ENCODE measurements at regions not wholly inside any gene's neighbourhood (a gene's known extent, or its start where the extent isn't known, plus 50 kb on each side); places are given as distances from the start of the nearest gene placed in this dataset.

GRCh38 chr2:180759631-180760030 lies 220.8 kb upstream of the UBE2E3 start:
- TF ChIP-seq CTCF (IDR thresholded peaks at IDR 0.05): no peak
- TF ChIP-seq POLR2A (IDR thresholded peaks at IDR 0.05): no peak
- ATAC-seq (no peak), DNase-seq (no peak)
- Histone ChIP-seq H3K9me3 (no peaks in the 10 kb centered on the region), H3K4me3 (no peak overlapping the region), H3K27ac (no peak overlapping the region), H3K36me3 (replicated peaks in 1 of 2; ENCODE audit: insufficient read depth in 1 of 2, low read depth in 2 of 2) (no peaks in the 10 kb centered on the region), H3K27me3 (no peaks in the 10 kb centered on the region), H3K4me1 (no peaks in the 10 kb centered on the region)
- WGBS, 2 donors: 64 to 94% methylated on average over 1 of the region's 1 CpG
- intact Hi-C loops (cut with DNase I): no loop called here

- Histone ChIP-seq H3K4me1 (no peaks in the 10 kb centered on the region), H3K27ac (no peak overlapping the region), H3K36me3 (replicated peaks in 1 of 2; ENCODE audit: insufficient read depth in 1 of 2, low read depth in 2 of 2) (no peaks in the 10 kb centered on the region), H3K27me3 (no peaks in the 10 kb centered on the region), H3K4me3 (no peak overlapping the region), H3K9me3 (no peaks in the 10 kb centered on the region)
- no peak for ATAC-seq
- TF ChIP-seq POLR2A (IDR thresholded peaks at IDR 0.05) (no peak), CTCF (IDR thresholded peaks at IDR 0.05) (no peak)
- WGBS, 2 donors: 81 to 86% methylated on average over 5 of the region's 5 CpGs
- intact Hi-C loops (cut with DNase I): no loop called here
- no peak for DNase-seq
Measured at GRCh38 chr2:180753809-180754761, 226.3 kb upstream of the UBE2E3 start.

DNA sequence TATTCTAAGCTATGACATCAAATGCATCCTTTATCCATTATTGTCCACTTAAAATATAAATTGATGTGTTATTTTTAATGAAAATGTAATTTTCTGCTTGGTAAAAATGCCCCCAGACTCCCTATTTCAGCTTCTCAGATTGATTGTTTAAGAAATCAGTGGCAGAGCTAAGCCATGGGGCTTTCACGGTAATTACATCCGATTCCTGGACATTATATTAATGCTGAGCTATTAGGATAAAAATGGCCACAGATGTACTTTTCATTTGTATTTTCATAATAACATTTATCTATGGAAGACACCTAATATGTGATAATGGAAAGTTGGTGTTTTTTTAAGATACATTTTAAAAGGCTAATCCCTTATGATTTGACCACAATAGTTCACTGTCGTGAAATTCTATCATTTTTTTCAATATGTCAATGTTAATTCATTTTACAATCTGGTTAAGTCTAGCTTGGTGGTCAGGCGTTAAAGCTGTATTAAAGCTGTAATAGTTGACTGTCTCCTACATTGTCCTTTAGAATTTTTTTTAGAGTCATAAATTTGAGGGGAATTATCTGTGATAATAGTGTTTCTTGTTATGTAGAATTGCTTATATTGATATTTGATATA lies 229.0 kb upstream of the UBE2E3 start:
- Histone ChIP-seq H3K36me3 (replicated peaks in 1 of 2; ENCODE audit: insufficient read depth in 1 of 2, low read depth in 2 of 2) (no peaks in the 10 kb centered on the region), H3K27me3 (no peaks in the 10 kb centered on the region), H3K4me3 (no peak overlapping the region), H3K9me3 (no peaks in the 10 kb centered on the region), H3K4me1 (no peaks in the 10 kb centered on the region), H3K27ac (no peak overlapping the region)
- no peak for DNase-seq
- 76 to 81% methylated on average over 4 of the region's 4 CpGs for WGBS, 2 donors
- ATAC-seq: no peak
- TF ChIP-seq CTCF (IDR thresholded peaks at IDR 0.05): no peak
- no peak for TF ChIP-seq POLR2A (IDR thresholded peaks at IDR 0.05)
- intact Hi-C loops (cut with DNase I): no loop called here

GRCh38 chr2:180747728-180748127 lies 232.7 kb upstream of the UBE2E3 start:
- TF ChIP-seq CTCF (IDR thresholded peaks at IDR 0.05): no peak
- Histone ChIP-seq H3K4me1 (no peaks in the 10 kb centered on the region), H3K4me3 (no peak overlapping the region), H3K27ac (no peak overlapping the region), H3K9me3 (no peaks in the 10 kb centered on the region), H3K27me3 (no peaks in the 10 kb centered on the region), H3K36me3 (replicated peaks in 1 of 2; ENCODE audit: insufficient read depth in 1 of 2, low read depth in 2 of 2) (no peaks in the 10 kb centered on the region)
- 55 to 58% methylated on average over 3 of the region's 3 CpGs for WGBS, 2 donors
- ATAC-seq (no peak), DNase-seq (no peak)
- intact Hi-C loops (cut with DNase I): no loop called here
